ENCODE measurements at regions not wholly inside any gene's neighbourhood (a gene's known extent, or its start where the extent isn't known, plus 50 kb on each side); places are given as distances from the start of the nearest gene placed in this dataset.

GRCh38 chr10:113415246-113415645 is 137.6 kb upstream of the HABP2 start:
- TF ChIP-seq CTCF (IDR thresholded peaks at IDR 0.05; ENCODE audit: control extremely low read depth, extremely low read depth), result no peak
- H3K36me3 ChIP-seq (ENCODE audit: control insufficient read depth in 4 of 4, insufficient read depth in 4 of 4, low read length in 4 of 4), result no peaks in the 10 kb centered on the region
- H3K4me3 ChIP-seq, result no peak overlapping the region
- ATAC-seq (ENCODE audit: insufficient read depth, low FRiP score) (no peak), DNase-seq (no peak)
- H3K4me1 ChIP-seq (ENCODE audit: control insufficient read depth in 5 of 5, insufficient read depth in 5 of 5, low read length in 5 of 5), result no peaks in the 10 kb centered on the region
- no peak overlapping the region for H3K27ac ChIP-seq (ENCODE audit: low read depth in 1 of 2, low read length in 1 of 2)
- no peak overlapping the region for H3K9ac ChIP-seq (ENCODE audit: insufficient read depth in 1 of 2, low read length in 2 of 2)
- peaks cover 0 to 7% (median 1%) of the 10 kb centered on the region in 4 donors for H3K9me3 ChIP-seq (ENCODE audit: control insufficient read depth in 4 of 4, insufficient read depth in 3 of 4, low read length in 3 of 4)
- H3K27me3 ChIP-seq (ENCODE audit: control insufficient read depth in 3 of 3, insufficient read depth in 3 of 3, low read length in 2 of 3), result no peaks in the 10 kb centered on the region
- WGBS, 2 donors, result 68 to 74% methylated on average over 3 of the region's 3 CpGs

- Histone ChIP-seq H3K27ac (ENCODE audit: low read depth in 1 of 2, low read length in 1 of 2) (no peak overlapping the region), H3K9ac (ENCODE audit: insufficient read depth in 1 of 2, low read length in 2 of 2) (no peak overlapping the region), H3K4me1 (ENCODE audit: control insufficient read depth in 5 of 5, insufficient read depth in 5 of 5, low read length in 5 of 5) (peaks cover 0 to 20% (median 13%) of the 10 kb centered on the region in 5 donors), H3K27me3 (ENCODE audit: control insufficient read depth in 3 of 3, insufficient read depth in 3 of 3, low read length in 2 of 3) (no peaks in the 10 kb centered on the region), H3K36me3 (ENCODE audit: control insufficient read depth in 4 of 4, insufficient read depth in 4 of 4, low read length in 4 of 4) (no peaks in the 10 kb centered on the region), H3K4me3 (no peak overlapping the region), H3K9me3 (ENCODE audit: control insufficient read depth in 4 of 4, insufficient read depth in 3 of 4, low read length in 3 of 4) (peaks cover 0 to 11% (median 3%) of the 10 kb centered on the region in 4 donors)
- no peak for DNase-seq
- TF ChIP-seq CTCF (IDR thresholded peaks at IDR 0.05; ENCODE audit: control extremely low read depth, extremely low read depth), result no peak
- WGBS, 2 donors, result 66 to 82% methylated on average over 2 of the region's 2 CpGs
- ATAC-seq (ENCODE audit: insufficient read depth, low FRiP score), result no peak
These were observed 132.7 kb upstream of the HABP2 start for GRCh38 chr10:113420057-113420732.

- DNase-seq, result peak; percentile 21 to 67 (median 54)
- Histone ChIP-seq H3K4me3 (no peak overlapping the region), H3K9ac (ENCODE audit: insufficient read depth in 1 of 2, low read length in 2 of 2) (no peak overlapping the region), H3K36me3 (ENCODE audit: control insufficient read depth in 4 of 4, insufficient read depth in 4 of 4, low read length in 4 of 4) (no peaks in the 10 kb centered on the region), H3K9me3 (ENCODE audit: control insufficient read depth in 4 of 4, insufficient read depth in 3 of 4, low read length in 3 of 4) (peaks cover 0 to 11% (median 3%) of the 10 kb centered on the region in 4 donors), H3K27ac (ENCODE audit: low read depth in 1 of 2, low read length in 1 of 2) (no peak overlapping the region), H3K27me3 (ENCODE audit: control insufficient read depth in 3 of 3, insufficient read depth in 3 of 3, low read length in 2 of 3) (no peaks in the 10 kb centered on the region), H3K4me1 (ENCODE audit: control insufficient read depth in 5 of 5, insufficient read depth in 5 of 5, low read length in 5 of 5) (peaks cover 0 to 28% (median 13%) of the 10 kb centered on the region in 5 donors)
- no peak for TF ChIP-seq CTCF (IDR thresholded peaks at IDR 0.05; ENCODE audit: control extremely low read depth, extremely low read depth)
- 89 to 91% methylated on average over 9 of the region's 9 CpGs for WGBS, 2 donors
- ATAC-seq (ENCODE audit: insufficient read depth, low FRiP score), result no peak
These were observed 131.8 kb upstream of the HABP2 start for GRCh38 chr10:113420733-113421675.
